GM18507 (cell line): ENCODE measurements at regions not wholly inside any gene's neighbourhood (a gene's known extent, or its start where the extent isn't known, plus 50 kb on each side); places are given as distances from the start of the nearest gene placed in this dataset.

ENCODE experiments used
- DNase-seq: peaks from one replicate; pipeline ENCODE4 v3.0.0; 2011; ENCODE audit warnings: low read depth; ENCODE audit not compliant: insufficient read length; ENCODE audit errors: extremely low spot score
- FAIRE-seq: peaks from 2 replicates; lab custom pipeline; 2011; peaks lifted over from hg19 to GRCh38; lab: Jason Lieb, UNC

- DNase-seq (no peak), FAIRE-seq (no peak)
Measured at GRCh38 chr4:14650127-14650526, 352.2 kb upstream of the CPEB2 start.

- no peak for DNase-seq
- FAIRE-seq = no peak
Measured at GRCh38 chr4:14652522-14652921, 349.8 kb upstream of the CPEB2 start.

- DNase-seq (no peak), FAIRE-seq (no peak)
Measured at GRCh38 chr4:14653338-14653737, 348.9 kb upstream of the CPEB2 start.

- DNase-seq (no peak), FAIRE-seq (no peak)
Measured at GRCh38 chr4:14659286-14659685, 343.0 kb upstream of the CPEB2 start.

- DNase-seq (no peak), FAIRE-seq (no peak)
Measured at GRCh38 chr4:14667624-14668151, 334.6 kb upstream of the CPEB2 start.

- no peak for DNase-seq
- no peak for FAIRE-seq
Measured at GRCh38 chr4:14668296-14668695, 334.0 kb upstream of the CPEB2 start.

- DNase-seq = no peak
Measured at GRCh38 chr4:14669371-14669770, 332.9 kb upstream of the CPEB2 start.

GRCh38 chr4:14671146-14671545 lies 331.1 kb upstream of the CPEB2 start:
- FAIRE-seq (no peak), DNase-seq (no peak)

More at GRCh38 chr4:14669371-14669770, 332.9 kb upstream of the CPEB2 start:
- no peak for FAIRE-seq

GRCh38 chr4:14675279-14675985 lies 326.8 kb upstream of the CPEB2 start:
- FAIRE-seq (no peak), DNase-seq (no peak)

- no peak for FAIRE-seq
Measured at GRCh38 chr4:14679906-14680305, 322.4 kb upstream of the CPEB2 start.

GRCh38 chr4:14681330-14681729 lies 321.0 kb upstream of the CPEB2 start:
- DNase-seq (no peak), FAIRE-seq (no peak)

More at GRCh38 chr4:14679906-14680305, 322.4 kb upstream of the CPEB2 start:
- no peak for DNase-seq

GRCh38 chr4:14693728-14694127 lies 308.6 kb upstream of the CPEB2 start:
- no peak for FAIRE-seq
- DNase-seq = no peak

- FAIRE-seq (no peak), DNase-seq (no peak)
Measured at GRCh38 chr4:14695095-14695845, 307.0 kb upstream of the CPEB2 start.

GRCh38 chr4:14700083-14700482 lies 302.2 kb upstream of the CPEB2 start:
- DNase-seq (no peak), FAIRE-seq (no peak)

- no peak for FAIRE-seq
- DNase-seq = no peak
Measured at GRCh38 chr4:14700544-14700943, 301.7 kb upstream of the CPEB2 start.

GRCh38 chr4:14701389-14701788 lies 300.9 kb upstream of the CPEB2 start:
- no peak for FAIRE-seq
- no peak for DNase-seq

GRCh38 chr4:14701896-14702295 lies 300.4 kb upstream of the CPEB2 start:
- FAIRE-seq = no peak
- DNase-seq = no peak

GRCh38 chr4:14708574-14708973 lies 293.7 kb upstream of the CPEB2 start:
- FAIRE-seq (no peak), DNase-seq (no peak)

GRCh38 chr4:14711259-14711658 lies 291.0 kb upstream of the CPEB2 start:
- DNase-seq = no peak
- no peak for FAIRE-seq

GRCh38 chr4:14716691-14717090 lies 285.6 kb upstream of the CPEB2 start:
- FAIRE-seq (no peak), DNase-seq (no peak)

GRCh38 chr4:14719053-14719452 lies 283.2 kb upstream of the CPEB2 start:
- DNase-seq (no peak), FAIRE-seq (no peak)
